LNCAP (cell line): ENCODE measurements at regions not wholly inside any gene's neighbourhood (a gene's known extent, or its start where the extent isn't known, plus 50 kb on each side); places are given as distances from the start of the nearest gene placed in this dataset.

ENCODE experiments used
- TF ChIP-seq, protein P1 (sequence below): fragments of 450-650 bp; IDR thresholded peaks from 2 replicates; pipeline ENCODE4 v1.5.1; 2017; ENCODE audit warnings: mild to moderate bottlenecking

DNA sequence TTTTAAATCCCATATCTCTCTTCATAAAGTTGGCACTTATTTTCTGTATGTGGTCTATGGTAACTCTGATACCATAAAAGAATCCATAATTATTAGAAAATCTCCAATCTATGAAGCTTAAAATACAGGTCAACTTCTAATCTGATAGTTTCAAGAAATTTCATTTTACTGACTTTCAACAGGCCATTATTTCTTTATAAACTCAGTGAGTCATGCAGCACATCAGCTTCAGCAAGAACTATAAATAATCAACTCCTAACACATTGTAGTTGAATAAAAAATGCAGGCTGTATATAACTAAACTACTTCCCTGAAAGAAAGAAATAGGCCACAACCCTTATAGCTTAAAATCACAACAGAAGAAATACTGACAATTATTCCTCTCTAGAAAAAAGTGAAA, 204.3 kb upstream of the CCDC150 start:
- TF ChIP-seq, protein P1, sequence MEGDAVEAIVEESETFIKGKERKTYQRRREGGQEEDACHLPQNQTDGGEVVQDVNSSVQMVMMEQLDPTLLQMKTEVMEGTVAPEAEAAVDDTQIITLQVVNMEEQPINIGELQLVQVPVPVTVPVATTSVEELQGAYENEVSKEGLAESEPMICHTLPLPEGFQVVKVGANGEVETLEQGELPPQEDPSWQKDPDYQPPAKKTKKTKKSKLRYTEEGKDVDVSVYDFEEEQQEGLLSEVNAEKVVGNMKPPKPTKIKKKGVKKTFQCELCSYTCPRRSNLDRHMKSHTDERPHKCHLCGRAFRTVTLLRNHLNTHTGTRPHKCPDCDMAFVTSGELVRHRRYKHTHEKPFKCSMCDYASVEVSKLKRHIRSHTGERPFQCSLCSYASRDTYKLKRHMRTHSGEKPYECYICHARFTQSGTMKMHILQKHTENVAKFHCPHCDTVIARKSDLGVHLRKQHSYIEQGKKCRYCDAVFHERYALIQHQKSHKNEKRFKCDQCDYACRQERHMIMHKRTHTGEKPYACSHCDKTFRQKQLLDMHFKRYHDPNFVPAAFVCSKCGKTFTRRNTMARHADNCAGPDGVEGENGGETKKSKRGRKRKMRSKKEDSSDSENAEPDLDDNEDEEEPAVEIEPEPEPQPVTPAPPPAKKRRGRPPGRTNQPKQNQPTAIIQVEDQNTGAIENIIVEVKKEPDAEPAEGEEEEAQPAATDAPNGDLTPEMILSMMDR, result no peak

- TF ChIP-seq, protein P1, result no peak
Observed at GRCh38 chr2:196437626-196438025, 201.9 kb upstream of the CCDC150 start.

DNA sequence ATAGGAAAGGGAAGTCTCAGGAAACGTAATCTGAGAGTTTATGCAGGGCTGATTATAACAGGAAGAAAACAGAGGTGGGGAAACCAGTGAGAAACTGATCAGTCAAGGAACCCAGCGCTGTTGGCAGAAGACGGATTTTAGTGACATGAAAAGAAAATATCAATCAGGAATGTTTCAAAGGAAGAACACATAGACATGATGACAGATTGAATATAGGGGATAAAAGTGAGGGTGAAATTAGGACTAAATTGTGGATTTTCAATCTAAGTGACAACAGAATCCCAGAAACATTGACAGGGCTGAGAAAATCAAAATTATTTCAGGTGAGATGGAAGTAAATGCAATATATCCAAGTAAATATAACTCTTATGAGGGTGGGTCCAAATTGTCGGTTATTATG, 199.8 kb upstream of the CCDC150 start:
- TF ChIP-seq, protein P1, result no peak

DNA sequence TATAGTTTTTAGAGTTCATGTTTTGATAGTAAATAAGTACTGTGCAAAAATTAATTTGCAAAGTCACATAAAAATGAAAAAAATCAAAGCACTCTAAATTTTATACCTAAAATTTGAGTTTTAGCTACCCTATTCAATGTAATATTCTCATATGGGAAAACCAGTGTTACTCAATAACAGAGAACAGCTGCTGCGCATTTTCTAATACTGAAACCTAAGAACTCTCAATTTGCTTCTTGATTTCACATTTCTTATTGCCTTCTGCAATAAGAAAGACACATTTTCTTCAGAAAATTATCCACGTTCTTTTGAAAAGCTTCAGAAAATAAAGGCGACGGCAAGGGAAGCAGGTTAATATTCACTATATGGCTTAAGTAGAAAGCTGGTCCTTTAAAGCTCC, 199.1 kb upstream of the CCDC150 start:
- TF ChIP-seq, protein P1, result no peak

GRCh38 chr2:196441527-196441926, 198.0 kb upstream of the CCDC150 start:
- TF ChIP-seq, protein P1, result no peak

DNA sequence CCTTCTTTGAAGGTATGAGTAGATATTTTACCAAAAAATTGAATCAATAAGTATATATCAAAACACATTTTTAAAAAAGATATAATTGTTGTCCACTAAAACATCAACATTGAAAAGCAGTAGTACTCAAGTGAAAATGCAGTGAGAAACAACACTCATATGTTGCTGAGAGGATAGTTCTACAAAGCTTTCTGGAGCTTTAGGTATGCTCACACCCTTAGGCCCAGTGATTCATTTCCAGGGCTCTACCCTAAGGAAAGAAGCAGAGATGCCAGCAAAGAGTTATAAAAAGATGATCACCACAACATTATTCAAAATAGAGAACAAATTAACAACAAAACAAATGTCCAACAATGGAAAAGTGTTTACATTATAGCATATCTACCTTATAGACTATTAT, 197.3 kb upstream of the CCDC150 start:
- TF ChIP-seq, protein P1, result no peak

DNA sequence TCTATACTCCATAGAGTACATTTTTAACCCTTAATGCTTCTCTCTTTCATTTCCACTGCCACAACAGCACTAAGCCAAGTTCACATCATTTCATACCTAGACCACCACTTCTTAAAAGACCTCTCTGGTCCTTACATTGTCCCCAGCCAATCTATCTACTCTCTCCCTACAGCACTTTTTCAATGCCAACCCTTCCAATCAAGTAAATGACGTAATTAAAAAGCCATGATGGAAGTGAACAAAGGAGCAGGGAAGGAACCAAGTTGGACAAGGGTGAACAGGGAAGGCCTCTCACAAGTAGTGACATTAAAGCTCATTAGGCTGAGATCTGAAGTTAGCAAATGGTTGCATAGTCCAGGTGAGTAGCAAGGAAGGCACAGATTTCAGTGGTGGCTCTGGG, 195.1 kb upstream of the CCDC150 start:
- TF ChIP-seq, protein P1, result no peak

DNA sequence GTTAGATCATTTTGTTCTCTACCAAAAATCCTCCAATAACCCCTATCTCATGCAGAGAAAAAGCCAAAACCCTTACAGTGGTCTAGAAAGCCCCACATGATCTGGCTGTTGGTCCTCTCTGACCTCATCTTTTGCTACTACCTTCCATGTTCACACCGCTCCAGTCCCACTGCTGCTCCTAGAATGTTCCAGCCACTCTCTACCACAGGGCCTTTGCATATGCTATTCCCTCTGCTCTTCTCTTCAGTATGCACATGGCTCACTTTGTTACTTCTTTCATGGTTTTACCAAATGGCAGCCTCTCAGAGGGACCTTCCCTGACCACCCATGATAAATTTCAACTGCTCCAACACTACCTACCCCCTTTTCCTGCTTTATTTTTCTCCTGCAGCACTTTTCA, 193.5 kb upstream of the CCDC150 start:
- TF ChIP-seq, protein P1, result no peak
